Loucy (cell line): ENCODE measurements at regions not wholly inside any gene's neighbourhood (a gene's known extent, or its start where the extent isn't known, plus 50 kb on each side); places are given as distances from the start of the nearest gene placed in this dataset.

Experiments
- H2AFZ ChIP-seq: fragments of 200-600 bp; sonication (generic); 2 replicates; pipeline ENCODE4 v1.6.0; 2016; ENCODE audit warnings: antibody characterized with exemption, mild to moderate bottlenecking, low read length, moderate library complexity
- H3F3A ChIP-seq: fragments of 200-600 bp; 2 replicates; pipeline ENCODE4 v1.6.0; 2016; ENCODE audit warnings: antibody characterized with exemption, low read depth, mild to moderate bottlenecking
- H3K27me3 ChIP-seq: fragments of 200-600 bp; sonication (generic); 2 replicates; pipeline ENCODE4 v1.6.1; 2014; ENCODE audit warnings: low read length, mild to moderate bottlenecking; ENCODE audit not compliant: insufficient read depth, poor library complexity, severe bottlenecking
- H3K36me3 ChIP-seq: fragments of 200-600 bp; sonication (generic); 2 replicates; pipeline ENCODE4 v1.6.1; 2016; ENCODE audit warnings: low read length; ENCODE audit not compliant: insufficient read depth
- H3K4me1 ChIP-seq: fragments of 200-600 bp; sonication (generic); 2 replicates; pipeline ENCODE4 v1.5.1; 2014; ENCODE audit warnings: low read length, mild to moderate bottlenecking; ENCODE audit not compliant: insufficient read depth, poor library complexity, severe bottlenecking
- H3K4me2 ChIP-seq: fragments of 200-600 bp; sonication (generic); 2 replicates; pipeline ENCODE4 v1.6.0; 2014; ENCODE audit warnings: antibody characterized with exemption, low read length, low read depth, mild to moderate bottlenecking; ENCODE audit not compliant: poor library complexity, severe bottlenecking
- H3K4me3 ChIP-seq: fragments of 200-600 bp; sonication (generic); 2 replicates; pipeline ENCODE4 v1.5.1; 2014; ENCODE audit warnings: low read length, mild to moderate bottlenecking, mixed read lengths; ENCODE audit not compliant: poor library complexity, severe bottlenecking
- H3K79me2 ChIP-seq: fragments of 200-600 bp; sonication (generic); 2 replicates; pipeline ENCODE4 v1.6.1; 2014; ENCODE audit warnings: low read length; ENCODE audit not compliant: insufficient read depth
- H3K9ac ChIP-seq: fragments of 200-600 bp; sonication (generic); 2 replicates; pipeline ENCODE4 v1.6.0; 2014; ENCODE audit warnings: mild to moderate bottlenecking, low read depth, low read length, moderate library complexity; ENCODE audit not compliant: poor library complexity, severe bottlenecking
- H3K9me2 ChIP-seq: fragments of 200-600 bp; sonication (generic); replicated peaks from 2 replicates; pipeline ENCODE4 v1.6.1; 2016; ENCODE audit warnings: low read depth, low read length, mixed read lengths
- H3K9me3 ChIP-seq: fragments of 200-600 bp; sonication (generic); 2 replicates; pipeline ENCODE4 v1.6.1; 2014; ENCODE audit warnings: mild to moderate bottlenecking, antibody characterized with exemption, low read length, low read depth; ENCODE audit not compliant: insufficient read depth
- H4K20me1 ChIP-seq: fragments of 200-600 bp; sonication (generic); 2 replicates; pipeline ENCODE4 v1.6.0; 2014; ENCODE audit warnings: antibody characterized with exemption, low read length, mild to moderate bottlenecking; ENCODE audit not compliant: insufficient read depth, poor library complexity, severe bottlenecking
- EZH2phosphoT487 ChIP-seq: fragments of 200-600 bp; IDR thresholded peaks from 2 replicates; pipeline ENCODE4 v1.6.1; 2018; ENCODE audit warnings: antibody characterized with exemption, mild to moderate bottlenecking, moderate library complexity, borderline replicate concordance
- TF ChIP-seq, protein P1 (sequence below): fragments of 200-600 bp; sonication (generic); conservative IDR thresholded peaks from 2 replicates; pipeline ENCODE4 v1.5.1; 2014; ENCODE audit warnings: mild to moderate bottlenecking, antibody characterized with exemption, low read length

GRCh38 chr4:124065936-124066335 is 646.6 kb downstream of the ANKRD50 start:
- no peak overlapping the region for H3K4me2 ChIP-seq
- H3K79me2 ChIP-seq = no peaks in the 10 kb centered on the region
- no peak overlapping the region for H2AFZ ChIP-seq
- no peaks in the 10 kb centered on the region for H3K27me3 ChIP-seq
- TF ChIP-seq EZH2phosphoT487 = no peak
- TF ChIP-seq, protein P1, sequence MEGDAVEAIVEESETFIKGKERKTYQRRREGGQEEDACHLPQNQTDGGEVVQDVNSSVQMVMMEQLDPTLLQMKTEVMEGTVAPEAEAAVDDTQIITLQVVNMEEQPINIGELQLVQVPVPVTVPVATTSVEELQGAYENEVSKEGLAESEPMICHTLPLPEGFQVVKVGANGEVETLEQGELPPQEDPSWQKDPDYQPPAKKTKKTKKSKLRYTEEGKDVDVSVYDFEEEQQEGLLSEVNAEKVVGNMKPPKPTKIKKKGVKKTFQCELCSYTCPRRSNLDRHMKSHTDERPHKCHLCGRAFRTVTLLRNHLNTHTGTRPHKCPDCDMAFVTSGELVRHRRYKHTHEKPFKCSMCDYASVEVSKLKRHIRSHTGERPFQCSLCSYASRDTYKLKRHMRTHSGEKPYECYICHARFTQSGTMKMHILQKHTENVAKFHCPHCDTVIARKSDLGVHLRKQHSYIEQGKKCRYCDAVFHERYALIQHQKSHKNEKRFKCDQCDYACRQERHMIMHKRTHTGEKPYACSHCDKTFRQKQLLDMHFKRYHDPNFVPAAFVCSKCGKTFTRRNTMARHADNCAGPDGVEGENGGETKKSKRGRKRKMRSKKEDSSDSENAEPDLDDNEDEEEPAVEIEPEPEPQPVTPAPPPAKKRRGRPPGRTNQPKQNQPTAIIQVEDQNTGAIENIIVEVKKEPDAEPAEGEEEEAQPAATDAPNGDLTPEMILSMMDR = no peak
- H3K9me2 ChIP-seq = no peaks in the 10 kb centered on the region
- no peaks in the 10 kb centered on the region for H3K4me1 ChIP-seq
- H3K9me3 ChIP-seq = peaks cover 10% of the 10 kb centered on the region; the same call in 1 of the 2 replicates
- H4K20me1 ChIP-seq = no peaks in the 10 kb centered on the region
- no peak overlapping the region for H3K9ac ChIP-seq
- no peak overlapping the region for H3K4me3 ChIP-seq
- H3F3A ChIP-seq = no peaks in the 10 kb centered on the region
- H3K36me3 ChIP-seq = no peaks in the 10 kb centered on the region

- no peak overlapping the region for H2AFZ ChIP-seq
- H3K36me3 ChIP-seq = no peaks in the 10 kb centered on the region
- H3K79me2 ChIP-seq = no peaks in the 10 kb centered on the region
- no peak overlapping the region for H3K4me2 ChIP-seq
- no peaks in the 10 kb centered on the region for H3F3A ChIP-seq
- no peaks in the 10 kb centered on the region for H4K20me1 ChIP-seq
- TF ChIP-seq, protein P1 = no peak
- TF ChIP-seq EZH2phosphoT487 = no peak
- peaks cover 16% of the 10 kb centered on the region; the same call in 1 of the 2 replicates for H3K9me3 ChIP-seq
- no peak overlapping the region for H3K9ac ChIP-seq
- no peak overlapping the region for H3K4me3 ChIP-seq
- H3K27me3 ChIP-seq = no peaks in the 10 kb centered on the region
- H3K4me1 ChIP-seq = no peaks in the 10 kb centered on the region
- H3K9me2 ChIP-seq = no peaks in the 10 kb centered on the region
Measured at GRCh38 chr4:124066595-124066994, 645.9 kb downstream of the ANKRD50 start.

DNA sequence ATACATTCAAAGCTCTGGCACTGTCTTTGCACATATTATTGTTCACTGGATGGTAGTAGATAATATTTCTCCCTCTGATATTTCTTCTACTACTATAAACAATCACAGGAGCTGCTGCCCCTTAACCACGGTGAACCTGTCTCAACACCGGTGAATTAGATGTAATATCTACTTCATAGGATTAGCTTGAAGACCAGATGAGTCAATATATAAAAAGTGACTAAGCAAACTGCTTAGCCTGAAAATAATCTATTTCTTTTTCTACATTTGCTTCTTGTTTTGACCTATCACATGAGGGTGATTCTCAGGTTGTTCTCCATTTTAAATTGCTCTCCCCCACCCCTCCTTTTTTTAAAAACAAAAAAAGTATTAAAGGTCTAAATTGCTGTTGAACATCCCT is 645.5 kb downstream of the ANKRD50 start:
- Histone ChIP-seq H2AFZ (no peak overlapping the region), H3K4me2 (no peak overlapping the region), H3K4me3 (no peak overlapping the region), H3K4me1 (no peaks in the 10 kb centered on the region), H3K27me3 (no peaks in the 10 kb centered on the region), H3F3A (no peaks in the 10 kb centered on the region), H3K9me2 (no peaks in the 10 kb centered on the region), H3K79me2 (no peaks in the 10 kb centered on the region), H4K20me1 (no peaks in the 10 kb centered on the region), H3K36me3 (no peaks in the 10 kb centered on the region), H3K9ac (no peak overlapping the region), H3K9me3 (peaks cover 17% of the 10 kb centered on the region; the same call in 1 of the 2 replicates)
- TF ChIP-seq, protein P1 = no peak
- TF ChIP-seq EZH2phosphoT487 = no peak
